ENCODE measurements at regions not wholly inside any gene's neighbourhood (a gene's known extent, or its start where the extent isn't known, plus 50 kb on each side); places are given as distances from the start of the nearest gene placed in this dataset.

DNA sequence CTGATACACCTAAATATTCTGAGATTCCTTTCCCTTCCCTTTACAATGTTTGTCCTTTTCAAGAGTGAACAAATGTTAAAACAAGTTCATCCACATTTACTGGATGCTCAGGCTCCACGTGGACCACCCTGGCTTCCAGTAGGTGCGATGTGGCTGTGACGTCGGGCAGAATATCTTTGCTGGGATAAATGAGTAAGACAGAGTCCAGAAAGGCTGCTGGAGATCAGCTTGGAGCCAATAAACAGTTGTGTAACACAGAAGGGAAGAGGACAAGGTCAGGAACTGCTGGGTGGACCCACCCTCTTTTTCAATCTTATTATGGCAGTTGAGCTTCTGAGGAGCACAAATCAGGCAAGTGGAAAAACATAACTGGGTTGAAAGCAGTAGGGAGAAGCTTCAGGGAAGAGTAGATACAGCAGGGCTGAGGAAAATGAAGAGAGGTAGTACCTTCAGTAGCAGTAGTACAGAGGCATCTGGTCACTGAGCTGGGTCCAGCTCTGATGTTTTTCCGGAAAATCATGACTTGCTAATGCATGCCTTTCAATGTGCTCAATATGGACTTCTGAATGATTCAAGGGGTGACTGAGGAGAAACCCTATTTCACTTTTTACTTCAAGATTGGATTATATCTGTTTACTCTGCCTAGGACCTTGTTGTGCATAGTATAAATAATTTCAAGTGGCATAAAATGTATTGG is 171.8 kb upstream of the MAD2L1 start:
- no peak overlapping the region for H3K4me3 ChIP-seq
- TF ChIP-seq EP300 (IDR thresholded peaks at IDR 0.05) = no peak
- TF ChIP-seq, protein P1, sequence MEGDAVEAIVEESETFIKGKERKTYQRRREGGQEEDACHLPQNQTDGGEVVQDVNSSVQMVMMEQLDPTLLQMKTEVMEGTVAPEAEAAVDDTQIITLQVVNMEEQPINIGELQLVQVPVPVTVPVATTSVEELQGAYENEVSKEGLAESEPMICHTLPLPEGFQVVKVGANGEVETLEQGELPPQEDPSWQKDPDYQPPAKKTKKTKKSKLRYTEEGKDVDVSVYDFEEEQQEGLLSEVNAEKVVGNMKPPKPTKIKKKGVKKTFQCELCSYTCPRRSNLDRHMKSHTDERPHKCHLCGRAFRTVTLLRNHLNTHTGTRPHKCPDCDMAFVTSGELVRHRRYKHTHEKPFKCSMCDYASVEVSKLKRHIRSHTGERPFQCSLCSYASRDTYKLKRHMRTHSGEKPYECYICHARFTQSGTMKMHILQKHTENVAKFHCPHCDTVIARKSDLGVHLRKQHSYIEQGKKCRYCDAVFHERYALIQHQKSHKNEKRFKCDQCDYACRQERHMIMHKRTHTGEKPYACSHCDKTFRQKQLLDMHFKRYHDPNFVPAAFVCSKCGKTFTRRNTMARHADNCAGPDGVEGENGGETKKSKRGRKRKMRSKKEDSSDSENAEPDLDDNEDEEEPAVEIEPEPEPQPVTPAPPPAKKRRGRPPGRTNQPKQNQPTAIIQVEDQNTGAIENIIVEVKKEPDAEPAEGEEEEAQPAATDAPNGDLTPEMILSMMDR (IDR thresholded peaks at IDR 0.05) = no peak
- no peak for TF ChIP-seq POLR2A (IDR thresholded peaks at IDR 0.05)
- no peak for TF ChIP-seq POLR2AphosphoS5 (IDR thresholded peaks at IDR 0.05)
- H3K4me1 ChIP-seq = no peaks in the 10 kb centered on the region
- no peak overlapping the region for H3K27ac ChIP-seq
- H3K27me3 ChIP-seq = no peaks in the 10 kb centered on the region
- H3K36me3 ChIP-seq = no peaks in the 10 kb centered on the region
- ATAC-seq (ENCODE audit: low FRiP score in 2 of 2) (no peak), DNase-seq (no peak)
- H3K9me3 ChIP-seq = no peaks in the 10 kb centered on the region
- 79 to 92% methylated on average over 5 of the region's 5 CpGs for WGBS, 2 donors

DNA sequence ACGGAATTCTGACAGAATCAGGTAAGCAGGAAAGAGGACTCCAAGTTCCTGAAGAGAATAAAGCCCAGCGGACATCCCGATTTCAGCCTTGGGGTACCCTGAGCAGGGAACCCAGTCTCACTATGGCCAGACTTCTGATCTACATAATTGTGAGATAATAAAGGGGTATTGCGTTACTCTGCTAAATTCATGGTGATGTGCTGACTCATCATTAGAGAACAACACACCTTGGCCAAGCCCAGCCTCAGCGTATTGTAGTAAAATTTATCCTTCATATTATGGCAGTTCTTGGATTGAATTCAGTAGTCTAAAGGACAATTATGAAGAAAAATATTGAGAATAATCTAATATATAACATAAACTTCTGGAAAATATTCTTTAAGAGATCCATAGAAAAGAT is 170.2 kb upstream of the MAD2L1 start:
- no peaks in the 10 kb centered on the region for H3K27me3 ChIP-seq
- no peaks in the 10 kb centered on the region for H3K9me3 ChIP-seq
- H3K4me1 ChIP-seq = no peaks in the 10 kb centered on the region
- DNase-seq = no peak
- WGBS, 2 donors = 85 to 90% methylated on average over 5 of the region's 5 CpGs
- TF ChIP-seq, protein P1 (IDR thresholded peaks at IDR 0.05) = no peak
- TF ChIP-seq EP300 (IDR thresholded peaks at IDR 0.05) = no peak
- TF ChIP-seq POLR2AphosphoS5 (IDR thresholded peaks at IDR 0.05) = no peak
- no peak for TF ChIP-seq POLR2A (IDR thresholded peaks at IDR 0.05)
- no peak overlapping the region for H3K4me3 ChIP-seq
- no peaks in the 10 kb centered on the region for H3K36me3 ChIP-seq
- no peak for ATAC-seq (ENCODE audit: low FRiP score in 2 of 2)
- H3K27ac ChIP-seq = no peak overlapping the region

DNA sequence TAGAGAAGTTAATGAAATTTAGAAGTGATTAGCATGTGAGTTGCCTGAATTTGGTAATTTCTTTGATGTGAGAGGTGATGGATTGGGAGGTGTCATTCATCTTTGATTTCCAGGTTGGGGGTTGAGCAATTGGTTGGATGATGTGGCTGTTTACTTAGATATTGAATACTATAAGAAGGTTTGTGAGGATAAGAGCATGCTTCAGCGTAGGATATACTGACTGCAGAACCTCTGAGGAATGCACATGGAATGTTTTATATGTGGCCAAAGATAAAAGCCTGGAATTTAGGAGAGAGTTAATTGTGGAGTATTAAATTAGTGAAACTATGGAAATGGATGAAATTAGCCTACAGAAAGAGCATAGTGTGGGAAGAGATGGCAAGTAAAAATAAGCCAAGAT is 165.4 kb upstream of the MAD2L1 start:
- DNase-seq (no peak), ATAC-seq (ENCODE audit: low FRiP score in 2 of 2) (no peak)
- Histone ChIP-seq H3K36me3 (no peaks in the 10 kb centered on the region), H3K27me3 (no peaks in the 10 kb centered on the region), H3K4me1 (no peaks in the 10 kb centered on the region), H3K9me3 (no peaks in the 10 kb centered on the region), H3K27ac (no peak overlapping the region), H3K4me3 (no peak overlapping the region)
- 0 to 41% methylated on average over 1 of the region's 1 CpG for WGBS, 2 donors
- TF ChIP-seq POLR2AphosphoS5 (IDR thresholded peaks at IDR 0.05) (no peak), POLR2A (IDR thresholded peaks at IDR 0.05) (no peak), EP300 (IDR thresholded peaks at IDR 0.05) (no peak)
- TF ChIP-seq, protein P1 (IDR thresholded peaks at IDR 0.05) = no peak

DNA sequence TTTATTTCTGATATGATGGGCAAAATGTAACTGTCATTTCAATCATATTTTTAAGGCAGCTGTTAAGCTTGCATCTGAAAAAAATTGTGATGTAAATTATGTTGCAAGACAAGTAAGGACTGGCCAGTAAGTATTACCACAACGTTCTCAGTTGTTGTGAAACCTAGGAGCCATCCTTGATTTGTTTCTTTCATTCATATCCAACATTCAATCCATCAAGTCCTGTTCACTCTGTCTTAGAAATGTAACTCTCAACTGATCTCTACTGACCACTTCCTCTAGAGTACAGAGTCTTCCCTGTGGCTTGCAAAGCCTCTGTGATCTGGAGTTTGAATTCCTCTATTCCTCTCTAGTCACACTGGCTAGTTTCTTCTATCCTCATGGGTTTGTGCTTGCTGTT is 161.4 kb upstream of the MAD2L1 start:
- no peak for DNase-seq
- TF ChIP-seq POLR2AphosphoS5 (IDR thresholded peaks at IDR 0.05) (no peak), EP300 (IDR thresholded peaks at IDR 0.05) (no peak), POLR2A (IDR thresholded peaks at IDR 0.05) (no peak)
- TF ChIP-seq, protein P1 (IDR thresholded peaks at IDR 0.05) = no peak
- Histone ChIP-seq H3K36me3 (no peaks in the 10 kb centered on the region), H3K4me3 (no peak overlapping the region), H3K27ac (no peak overlapping the region), H3K9me3 (no peaks in the 10 kb centered on the region), H3K4me1 (no peaks in the 10 kb centered on the region), H3K27me3 (no peaks in the 10 kb centered on the region)
- no peak for ATAC-seq (ENCODE audit: low FRiP score in 2 of 2)
- 19 to 22% methylated on average over 1 of the region's 1 CpG for WGBS, 2 donors

DNA sequence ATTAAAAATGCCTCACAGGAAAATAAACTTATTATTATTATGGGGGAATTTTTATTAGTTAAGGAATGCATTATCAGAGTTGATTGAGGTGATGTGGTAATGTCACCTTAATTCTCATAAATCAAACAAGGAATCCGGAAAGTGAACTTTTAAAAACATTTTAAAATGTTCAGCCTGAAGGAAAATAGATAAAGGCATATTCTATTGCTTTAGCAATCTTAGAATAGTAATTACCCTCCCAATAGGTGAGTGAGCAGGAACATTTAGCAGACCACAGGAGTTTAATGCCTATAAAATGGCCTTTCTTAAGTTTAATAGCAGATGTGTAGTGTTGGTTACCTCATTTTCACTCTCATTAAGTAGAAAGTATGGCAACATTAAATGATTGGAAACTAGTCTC is 160.9 kb upstream of the MAD2L1 start:
- TF ChIP-seq POLR2A (IDR thresholded peaks at IDR 0.05) (no peak), POLR2AphosphoS5 (IDR thresholded peaks at IDR 0.05) (no peak), EP300 (IDR thresholded peaks at IDR 0.05) (no peak)
- TF ChIP-seq, protein P1 (IDR thresholded peaks at IDR 0.05) = no peak
- Histone ChIP-seq H3K9me3 (no peaks in the 10 kb centered on the region), H3K27ac (no peak overlapping the region), H3K4me3 (no peak overlapping the region), H3K4me1 (no peaks in the 10 kb centered on the region), H3K27me3 (no peaks in the 10 kb centered on the region), H3K36me3 (no peaks in the 10 kb centered on the region)
- 85 to 93% methylated on average over 1 of the region's 1 CpG for WGBS, 2 donors
- no peak for DNase-seq
- ATAC-seq (ENCODE audit: low FRiP score in 2 of 2) = no peak
